Transverse colon (tissue), 4 donors: ENCODE measurements at regions not wholly inside any gene's neighbourhood (a gene's known extent, or its start where the extent isn't known, plus 50 kb on each side); places are given as distances from the start of the nearest gene placed in this dataset.

Experiments used
- EP300 ChIP-seq: sonication (generic); formaldehyde crosslinking; IDR thresholded peaks from one replicate; pipeline ENCODE4 v1.6.1; 2017; ENCODE audit warnings: antibody characterized with exemption, low read depth
- POLR2A ChIP-seq: fragments of 450-650 bp; IDR thresholded peaks from one replicate; pipeline ENCODE4 v1.6.1; 2016; ENCODE audit warnings: antibody characterized with exemption, mild to moderate bottlenecking, moderate library complexity
- POLR2AphosphoS5 ChIP-seq, 3 donors: sonication (generic); formaldehyde crosslinking; IDR thresholded peaks; one replicate each; pipeline ENCODE4 v1.6.1; 2016; ENCODE audit warnings: antibody characterized with exemption in 3 of 3
- TF ChIP-seq, protein P1 (sequence below), 5 experiments: fragments of 200-600 bp in 3 of 5; fragments of 450-650 bp in 2 of 5; sonication (generic) in 3 of 5; IDR thresholded peaks; 1 replicate in 2 of 5; 2 replicates in 3 of 5; pipeline ENCODE4 v1.5.1; 2016 to 2017; ENCODE audit warnings: antibody characterized with exemption in 5 of 5, inconsistent platforms in 3 of 5, mild to moderate bottlenecking in 2 of 5, moderate library complexity in 1 of 5

DNA sequence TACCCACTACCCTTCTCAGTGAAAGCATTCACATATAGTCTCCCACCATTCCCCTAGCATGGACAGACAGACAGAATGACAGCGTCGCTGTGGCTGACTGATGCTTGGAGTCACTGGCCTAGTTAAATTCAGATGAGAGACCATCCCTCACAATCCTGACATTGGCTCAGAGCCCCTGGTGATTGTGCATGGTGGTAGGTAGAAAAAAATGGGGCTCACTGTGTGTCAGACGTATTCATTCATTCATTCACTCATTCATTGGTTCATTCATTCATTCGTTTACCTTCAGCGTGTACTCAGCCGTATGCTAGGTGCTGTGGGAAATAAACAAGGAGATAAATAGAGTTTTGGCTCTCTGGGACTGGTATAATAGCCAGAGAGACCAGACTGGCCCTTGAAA lies 73.6 kb upstream of the CALM2 start:
- TF ChIP-seq POLR2AphosphoS5 (IDR thresholded peaks at IDR 0.05): no peak
- TF ChIP-seq POLR2A: no peak
- TF ChIP-seq, protein P1, sequence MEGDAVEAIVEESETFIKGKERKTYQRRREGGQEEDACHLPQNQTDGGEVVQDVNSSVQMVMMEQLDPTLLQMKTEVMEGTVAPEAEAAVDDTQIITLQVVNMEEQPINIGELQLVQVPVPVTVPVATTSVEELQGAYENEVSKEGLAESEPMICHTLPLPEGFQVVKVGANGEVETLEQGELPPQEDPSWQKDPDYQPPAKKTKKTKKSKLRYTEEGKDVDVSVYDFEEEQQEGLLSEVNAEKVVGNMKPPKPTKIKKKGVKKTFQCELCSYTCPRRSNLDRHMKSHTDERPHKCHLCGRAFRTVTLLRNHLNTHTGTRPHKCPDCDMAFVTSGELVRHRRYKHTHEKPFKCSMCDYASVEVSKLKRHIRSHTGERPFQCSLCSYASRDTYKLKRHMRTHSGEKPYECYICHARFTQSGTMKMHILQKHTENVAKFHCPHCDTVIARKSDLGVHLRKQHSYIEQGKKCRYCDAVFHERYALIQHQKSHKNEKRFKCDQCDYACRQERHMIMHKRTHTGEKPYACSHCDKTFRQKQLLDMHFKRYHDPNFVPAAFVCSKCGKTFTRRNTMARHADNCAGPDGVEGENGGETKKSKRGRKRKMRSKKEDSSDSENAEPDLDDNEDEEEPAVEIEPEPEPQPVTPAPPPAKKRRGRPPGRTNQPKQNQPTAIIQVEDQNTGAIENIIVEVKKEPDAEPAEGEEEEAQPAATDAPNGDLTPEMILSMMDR (IDR thresholded peaks at IDR 0.05): no peak
- no peak for TF ChIP-seq EP300
